DMS79 (cell line): ENCODE measurements at regions not wholly inside any gene's neighbourhood (a gene's known extent, or its start where the extent isn't known, plus 50 kb on each side); places are given as distances from the start of the nearest gene placed in this dataset.
"Not testable (repeated sequence)": the region's sequence is repeated elsewhere in the genome, so short reads cannot be mapped to it uniquely, and the experiment has no call there.

ENCODE experiments used
- DNase-seq: peaks from one replicate; lab custom pipeline; 2025; lab: John Stamatoyannopoulos, UW

GRCh38 chr2:105536175-105536574, 137.3 kb upstream of the FHL2 start:
- no peak for DNase-seq

DNA sequence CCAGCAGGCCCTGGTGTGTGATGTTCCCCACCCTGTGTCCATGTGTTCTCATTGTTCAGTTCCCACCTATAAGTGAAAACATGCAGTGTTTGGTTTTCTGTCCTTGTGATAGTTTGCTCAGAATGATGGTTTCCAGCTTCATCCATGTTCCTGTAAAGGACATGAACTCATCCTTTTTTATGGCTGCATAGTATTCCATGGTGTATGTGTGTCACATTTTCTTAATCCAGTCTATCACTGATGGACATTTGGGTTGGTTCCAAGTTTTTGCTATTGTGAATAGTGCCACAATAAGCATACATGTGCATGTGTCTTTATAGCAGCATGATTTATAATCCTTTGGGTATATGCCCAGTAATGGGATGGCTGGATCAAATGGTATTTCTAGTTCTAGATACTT, 130.4 kb upstream of the FHL2 start:
- not testable (repeated sequence) for DNase-seq

GRCh38 chr2:105526000-105526925, 127.4 kb upstream of the FHL2 start:
- DNase-seq, result no peak

- DNase-seq, result no peak
Measured at GRCh38 chr2:105525201-105525600, 126.3 kb upstream of the FHL2 start.

DNA sequence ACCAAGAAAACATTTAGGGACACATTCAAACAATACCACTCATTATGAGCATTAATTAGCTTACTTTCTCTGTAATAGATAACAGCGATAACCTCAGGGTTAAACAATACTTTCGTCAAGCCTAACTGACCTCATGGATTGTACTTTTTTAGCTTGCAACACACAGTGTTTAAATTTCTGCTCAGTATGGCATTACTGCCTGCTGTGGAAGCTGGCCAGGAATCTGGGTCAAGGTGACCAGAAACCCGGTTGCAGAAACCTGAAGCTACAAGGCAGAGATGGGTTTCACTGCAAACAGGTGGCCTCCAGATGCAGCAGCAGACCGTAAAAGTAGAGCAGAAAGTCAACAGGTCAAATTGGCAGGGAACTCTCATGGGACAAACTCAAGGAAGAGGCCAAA, 123.8 kb upstream of the FHL2 start:
- DNase-seq, result no peak

DNA sequence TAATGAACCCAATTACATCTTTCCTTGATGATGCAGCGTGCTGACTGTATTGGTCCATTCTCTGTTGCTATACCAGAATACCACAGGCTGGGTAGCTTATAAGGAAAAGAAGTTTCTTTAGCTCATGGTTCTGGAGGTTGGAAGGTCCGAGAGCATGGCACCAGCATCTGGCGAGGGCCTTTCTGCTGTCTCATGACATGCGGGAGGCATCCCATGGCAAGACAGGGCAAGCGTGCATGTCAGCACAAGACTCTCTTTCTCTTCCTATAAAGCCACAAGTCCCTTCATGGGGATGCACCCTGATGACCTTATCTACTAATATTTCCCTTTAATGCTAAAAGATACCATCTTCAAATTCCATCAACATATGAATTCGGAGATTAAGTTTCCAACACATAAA, 122.8 kb upstream of the FHL2 start:
- no peak for DNase-seq

DNA sequence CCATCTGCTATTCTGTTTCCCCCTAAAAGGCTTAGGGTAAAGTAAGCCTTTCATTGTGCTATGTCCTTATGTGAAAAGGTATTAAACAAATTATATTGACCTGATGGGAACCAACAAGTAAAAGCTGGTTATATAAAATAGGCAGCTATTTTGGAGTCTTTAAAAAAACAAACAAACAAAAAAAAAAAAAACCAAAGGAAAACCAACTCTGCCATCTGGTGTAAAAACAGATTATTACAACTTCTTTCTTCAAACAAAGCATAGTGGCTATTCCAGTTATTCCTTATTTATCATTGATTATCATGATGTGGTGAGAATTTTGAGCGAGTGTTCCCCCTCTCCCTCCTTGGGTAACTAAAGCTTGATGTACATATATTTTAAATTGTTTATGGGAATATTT, 122.3 kb upstream of the FHL2 start:
- no peak for DNase-seq

DNA sequence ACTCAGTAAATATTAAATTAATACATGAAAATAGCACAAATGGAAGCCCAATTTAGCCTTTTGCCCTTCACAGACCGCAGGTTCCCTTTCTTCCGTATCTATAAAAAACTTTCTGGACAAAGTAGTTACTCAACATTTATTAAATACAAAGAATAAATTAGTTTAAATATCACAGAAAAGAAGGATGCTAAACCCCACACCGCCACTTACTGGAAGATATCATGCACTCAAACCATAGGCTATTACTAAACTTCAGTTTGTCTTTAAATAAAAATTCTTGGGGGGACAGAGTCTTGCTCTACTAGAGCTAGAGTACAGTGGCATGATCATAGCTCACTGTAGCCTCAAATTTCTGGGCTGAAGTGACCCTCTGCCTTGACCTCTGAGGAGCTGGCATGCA, 120.7 kb upstream of the FHL2 start:
- no peak for DNase-seq

DNA sequence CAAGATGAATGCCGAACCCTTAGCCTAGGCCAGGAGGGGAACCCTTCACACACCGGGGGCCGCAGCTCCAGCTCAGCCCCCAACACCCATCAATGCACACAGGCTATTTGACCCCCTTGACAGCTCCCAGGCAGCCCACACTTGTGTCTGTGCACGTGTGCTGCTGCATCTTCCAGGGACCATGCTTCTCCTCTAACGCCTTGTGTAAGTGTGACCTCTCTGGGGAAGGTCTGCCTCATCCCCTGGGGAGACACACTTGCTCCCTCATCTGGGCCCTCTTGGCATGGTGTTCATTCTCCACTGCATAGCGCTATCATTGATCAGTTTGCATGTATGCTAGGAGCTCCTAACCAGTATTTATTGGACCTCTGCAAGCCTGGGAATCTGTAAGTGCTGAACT, 120.0 kb upstream of the FHL2 start:
- no peak for DNase-seq

GRCh38 chr2:105517814-105518705, 119.2 kb upstream of the FHL2 start:
- DNase-seq, result no peak

- DNase-seq, result peak; percentile 42
Measured at GRCh38 chr2:105515581-105516415, 116.9 kb upstream of the FHL2 start.

- no peak for DNase-seq
Measured at GRCh38 chr2:105514576-105514975, 115.7 kb upstream of the FHL2 start.

DNA sequence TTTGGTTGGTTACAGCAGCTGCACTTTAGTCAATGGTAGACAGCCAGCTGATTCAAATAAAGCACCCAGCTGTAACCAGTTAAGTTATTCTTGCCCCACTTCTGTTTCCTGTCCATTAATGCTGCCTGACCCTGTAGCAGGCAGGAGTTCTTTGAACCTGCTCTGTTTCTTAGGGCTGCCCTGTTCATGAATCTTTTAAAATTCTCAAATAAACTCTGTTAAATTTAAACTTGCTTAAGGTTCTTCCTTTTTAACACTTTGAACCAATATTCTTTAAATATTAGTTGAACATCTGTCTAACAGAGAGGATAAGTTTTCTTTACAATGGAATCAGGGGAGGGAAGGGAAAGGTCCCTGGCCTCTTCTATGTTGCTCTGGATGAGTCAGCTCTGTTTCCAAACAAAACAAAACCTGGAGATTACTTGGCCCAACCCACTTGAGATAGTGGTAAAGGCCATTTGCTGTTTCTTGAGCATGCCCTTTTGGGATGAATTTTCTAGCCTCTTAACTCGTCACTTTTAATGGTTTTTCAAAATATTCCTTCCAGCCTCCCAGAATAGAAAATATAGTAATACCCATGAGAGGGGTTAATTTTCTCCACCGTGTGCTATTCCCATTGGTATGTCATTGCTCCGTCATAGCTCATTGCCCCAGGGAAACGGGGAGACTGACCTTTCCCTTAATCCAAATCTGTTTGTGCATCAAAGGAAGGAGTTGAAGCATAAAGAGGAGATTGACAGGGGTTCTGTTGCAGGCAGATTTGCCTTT, 112.1 kb upstream of the FHL2 start:
- no peak for DNase-seq

- DNase-seq, result no peak
Measured at GRCh38 chr2:105509269-105510086, 110.6 kb upstream of the FHL2 start.

DNA sequence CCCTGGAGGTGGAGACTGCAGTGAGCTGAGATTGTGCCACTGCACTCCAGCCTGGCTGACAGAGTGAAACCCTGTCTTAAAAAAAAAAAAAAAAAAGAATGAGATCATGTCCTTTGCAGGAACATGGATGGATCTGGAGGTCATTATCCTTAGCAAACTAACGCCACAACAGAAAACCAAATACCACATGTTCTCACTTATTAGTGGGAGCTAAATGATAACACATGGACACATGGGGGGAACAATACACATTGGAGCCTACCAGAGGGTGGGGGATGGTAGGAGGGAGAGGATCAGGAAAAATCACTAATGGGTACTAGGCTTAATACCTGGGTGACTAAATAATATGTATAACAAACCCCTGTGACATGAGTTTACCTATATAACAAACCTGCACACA, 108.0 kb upstream of the FHL2 start:
- DNase-seq, result not testable (repeated sequence)

GRCh38 chr2:105504459-105504858, 105.6 kb upstream of the FHL2 start:
- no peak for DNase-seq

DNA sequence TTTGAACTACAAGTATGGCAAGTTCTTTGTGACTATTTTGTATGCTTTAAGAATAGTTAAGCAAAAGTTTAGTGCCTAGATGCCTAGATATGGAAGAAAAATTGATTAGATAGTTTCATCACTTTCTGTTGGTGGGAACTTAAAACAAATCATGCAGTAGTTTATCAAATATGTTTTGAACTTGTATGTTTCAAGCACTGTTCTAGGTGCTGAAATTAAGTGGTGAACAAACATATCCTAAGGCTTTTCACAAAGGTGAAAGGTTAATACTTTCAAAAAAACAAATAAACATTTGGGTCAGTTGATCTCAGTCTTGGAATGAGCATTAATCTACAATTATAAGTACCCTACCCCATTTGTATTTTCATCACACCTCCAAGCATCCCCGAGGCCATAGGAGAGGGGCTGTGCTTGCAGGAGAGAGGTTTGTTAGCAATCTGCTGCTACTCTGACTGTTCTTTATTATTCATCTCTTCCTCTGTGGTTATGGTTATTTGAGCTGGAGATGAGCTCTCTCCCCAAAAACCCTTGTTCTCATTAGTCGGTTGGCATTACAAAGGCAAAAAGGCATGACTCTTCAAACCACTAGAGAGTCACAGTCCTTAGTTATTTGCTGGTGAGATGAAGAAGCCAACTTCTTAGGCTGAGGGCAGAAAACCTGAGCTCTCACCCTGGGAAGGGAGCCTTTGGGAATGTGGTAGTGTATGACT, 103.9 kb upstream of the FHL2 start:
- peak; percentile 83 for DNase-seq

- no peak for DNase-seq
Measured at GRCh38 chr2:105498281-105498846, 99.5 kb upstream of the FHL2 start.

DNA sequence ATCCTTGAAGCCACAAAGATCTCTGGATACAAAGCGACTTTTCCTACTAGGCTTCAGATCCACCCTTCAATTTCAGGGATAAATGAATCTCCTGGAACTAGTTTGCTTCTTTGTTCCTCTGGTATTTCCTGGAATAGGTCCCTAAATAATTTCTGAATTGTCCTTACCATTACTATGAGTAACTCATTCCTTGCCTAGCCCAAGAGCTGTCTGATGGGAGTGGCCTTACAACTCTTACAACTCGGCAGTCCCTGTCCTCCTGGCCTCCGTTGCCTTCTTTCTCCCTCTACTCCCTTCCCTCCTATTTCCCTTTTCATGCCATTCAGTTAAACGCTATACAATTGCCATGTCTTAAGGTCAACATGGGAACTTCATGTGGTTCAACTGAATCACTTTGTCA, 98.2 kb upstream of the FHL2 start:
- DNase-seq, result no peak
